Prostate gland (tissue), 2 donors: ENCODE measurements at regions not wholly inside any gene's neighbourhood (a gene's known extent, or its start where the extent isn't known, plus 50 kb on each side); places are given as distances from the start of the nearest gene placed in this dataset.

Source experiments
- CTCF ChIP-seq, 4 experiments: fragments of 200-600 bp in 2 of 4; fragments of 450-650 bp in 2 of 4; sonication (generic) in 2 of 4; IDR thresholded peaks; 1 replicate in 3 of 4; 2 replicates in 1 of 4; pipeline ENCODE4 v1.5.1; 2016 to 2019; ENCODE audit warnings: antibody characterized with exemption in 4 of 4, mild to moderate bottlenecking in 2 of 4, moderate library complexity in 2 of 4
- POLR2A ChIP-seq: fragments of 450-650 bp; IDR thresholded peaks from one replicate; pipeline ENCODE4 v1.6.1; 2016; ENCODE audit warnings: antibody characterized with exemption, mild to moderate bottlenecking

GRCh38 chr2:8266563-8266962 is 415.3 kb upstream of the ID2 start:
- TF ChIP-seq CTCF (IDR thresholded peaks at IDR 0.05) (no peak), POLR2A (no peak)
